Smooth muscle cell (in vitro differentiated cells): ENCODE measurements at regions not wholly inside any gene's neighbourhood (a gene's known extent, or its start where the extent isn't known, plus 50 kb on each side); places are given as distances from the start of the nearest gene placed in this dataset.

ENCODE experiments used
- DNase-seq: peaks from one replicate; lab custom pipeline; 2025; ENCODE audit not compliant: unreplicated experiment; lab: John Stamatoyannopoulos, UW
- H2AFZ ChIP-seq: fragments of 200-600 bp; sonication (generic); 2 replicates; pipeline ENCODE4 v1.6.0; 2016; ENCODE audit warnings: antibody characterized with exemption, low read depth, mild to moderate bottlenecking
- H3F3A ChIP-seq: fragments of 200-600 bp; sonication (generic); 2 replicates; pipeline ENCODE4 v1.6.0; 2017; ENCODE audit warnings: antibody characterized with exemption, low read depth
- H3K27ac ChIP-seq: fragments of 200-600 bp; sonication (generic); 2 replicates; pipeline ENCODE4 v1.5.1; 2016; ENCODE audit warnings: low read depth, mild to moderate bottlenecking
- H3K27me3 ChIP-seq: fragments of 200-600 bp; sonication (generic); 2 replicates; pipeline ENCODE4 v1.6.1; 2016; ENCODE audit warnings: low read depth, mild to moderate bottlenecking
- H3K36me3 ChIP-seq: fragments of 200-600 bp; sonication (generic); 2 replicates; pipeline ENCODE4 v1.5.1; 2016; ENCODE audit warnings: low read depth
- H3K4me1 ChIP-seq: fragments of 200-600 bp; sonication (generic); 2 replicates; pipeline ENCODE4 v1.5.1; 2016; ENCODE audit warnings: low read depth
- H3K4me2 ChIP-seq: fragments of 200-600 bp; sonication (generic); 2 replicates; pipeline ENCODE4 v1.6.0; 2016; ENCODE audit warnings: mild to moderate bottlenecking
- H3K4me3 ChIP-seq: fragments of 200-600 bp; sonication (generic); 2 replicates; pipeline ENCODE4 v1.5.1; 2016; ENCODE audit warnings: mild to moderate bottlenecking
- H3K79me2 ChIP-seq: fragments of 200-600 bp; sonication (generic); 2 replicates; pipeline ENCODE4 v1.6.0; 2016; ENCODE audit warnings: low read depth, mild to moderate bottlenecking
- H3K9ac ChIP-seq: fragments of 200-600 bp; sonication (generic); 2 replicates; pipeline ENCODE4 v1.6.0; 2016; ENCODE audit warnings: low read depth
- H3K9me3 ChIP-seq: fragments of 200-600 bp; sonication (generic); replicated peaks from 2 replicates; pipeline ENCODE4 v1.5.1; 2016; ENCODE audit warnings: low read depth
- H4K20me1 ChIP-seq: fragments of 200-600 bp; sonication (generic); 2 replicates; pipeline ENCODE4 v1.6.0; 2016; ENCODE audit warnings: low read depth
- WGBS: methylation state at CpG from one replicate; pipeline ENCODE4 v1.1.7; 2016; ENCODE audit warnings: low lambda C conversion rate; 5-methylcytosine and 5-hydroxymethylcytosine counted together
- TF ChIP-seq, protein P1 (sequence below): fragments of 200-600 bp; sonication (generic); IDR thresholded peaks from 2 replicates; pipeline ENCODE4 v1.5.1; 2017; ENCODE audit warnings: borderline replicate concordance, mild to moderate bottlenecking, antibody characterized with exemption; ENCODE audit not compliant: insufficient read depth, poor library complexity, severe bottlenecking

DNA sequence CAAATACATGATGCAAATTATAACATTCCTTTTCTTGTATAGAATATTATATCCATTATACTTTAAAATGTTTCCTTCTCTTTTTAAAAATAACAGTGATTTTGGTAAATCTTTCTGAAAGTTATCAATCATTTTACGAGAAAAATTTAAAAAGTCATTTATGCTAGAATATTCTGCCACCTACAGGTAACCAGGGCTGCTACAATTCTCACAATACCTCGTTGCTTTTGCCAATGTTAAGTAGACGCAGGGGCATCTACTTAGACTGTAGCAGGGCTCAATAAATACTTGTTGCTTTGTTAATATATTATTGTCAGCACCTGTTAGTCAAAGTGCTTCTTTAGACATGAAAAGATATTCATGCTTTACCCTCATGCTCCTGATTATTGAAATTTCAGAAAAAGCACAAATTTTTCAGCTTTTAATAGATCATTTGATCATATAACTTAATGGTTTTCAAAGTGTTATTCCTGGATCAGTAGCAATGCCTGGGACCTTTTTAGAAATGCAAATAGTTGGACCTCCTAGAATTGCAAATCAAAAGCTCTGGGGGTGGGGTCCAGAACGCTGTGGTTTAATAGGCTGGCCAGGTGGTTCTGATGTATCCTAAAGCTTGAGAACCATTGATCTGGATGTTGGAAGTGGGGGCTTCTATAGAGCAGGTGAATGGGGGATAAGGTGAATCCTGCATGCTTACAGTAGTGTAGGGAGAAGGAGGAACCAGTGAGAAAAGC, 223.6 kb upstream of the PDZRN3 start:
- Histone ChIP-seq H3K4me1 (peaks cover 3% of the 10 kb centered on the region), H3K79me2 (no peaks in the 10 kb centered on the region), H3K27me3 (no peaks in the 10 kb centered on the region), H3K4me3 (no peak overlapping the region), H4K20me1 (no peaks in the 10 kb centered on the region), H3K9ac (no peak overlapping the region), H3K9me3 (no peaks in the 10 kb centered on the region), H3F3A (no peaks in the 10 kb centered on the region), H3K4me2 (peak overlapping the region; percentile 18), H2AFZ (no peak overlapping the region), H3K27ac (no peak overlapping the region), H3K36me3 (no peaks in the 10 kb centered on the region)
- TF ChIP-seq, protein P1, sequence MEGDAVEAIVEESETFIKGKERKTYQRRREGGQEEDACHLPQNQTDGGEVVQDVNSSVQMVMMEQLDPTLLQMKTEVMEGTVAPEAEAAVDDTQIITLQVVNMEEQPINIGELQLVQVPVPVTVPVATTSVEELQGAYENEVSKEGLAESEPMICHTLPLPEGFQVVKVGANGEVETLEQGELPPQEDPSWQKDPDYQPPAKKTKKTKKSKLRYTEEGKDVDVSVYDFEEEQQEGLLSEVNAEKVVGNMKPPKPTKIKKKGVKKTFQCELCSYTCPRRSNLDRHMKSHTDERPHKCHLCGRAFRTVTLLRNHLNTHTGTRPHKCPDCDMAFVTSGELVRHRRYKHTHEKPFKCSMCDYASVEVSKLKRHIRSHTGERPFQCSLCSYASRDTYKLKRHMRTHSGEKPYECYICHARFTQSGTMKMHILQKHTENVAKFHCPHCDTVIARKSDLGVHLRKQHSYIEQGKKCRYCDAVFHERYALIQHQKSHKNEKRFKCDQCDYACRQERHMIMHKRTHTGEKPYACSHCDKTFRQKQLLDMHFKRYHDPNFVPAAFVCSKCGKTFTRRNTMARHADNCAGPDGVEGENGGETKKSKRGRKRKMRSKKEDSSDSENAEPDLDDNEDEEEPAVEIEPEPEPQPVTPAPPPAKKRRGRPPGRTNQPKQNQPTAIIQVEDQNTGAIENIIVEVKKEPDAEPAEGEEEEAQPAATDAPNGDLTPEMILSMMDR = peak; percentile 86
- no peak for DNase-seq
- WGBS = 26% methylated on average over 4 of the region's 4 CpGs

DNA sequence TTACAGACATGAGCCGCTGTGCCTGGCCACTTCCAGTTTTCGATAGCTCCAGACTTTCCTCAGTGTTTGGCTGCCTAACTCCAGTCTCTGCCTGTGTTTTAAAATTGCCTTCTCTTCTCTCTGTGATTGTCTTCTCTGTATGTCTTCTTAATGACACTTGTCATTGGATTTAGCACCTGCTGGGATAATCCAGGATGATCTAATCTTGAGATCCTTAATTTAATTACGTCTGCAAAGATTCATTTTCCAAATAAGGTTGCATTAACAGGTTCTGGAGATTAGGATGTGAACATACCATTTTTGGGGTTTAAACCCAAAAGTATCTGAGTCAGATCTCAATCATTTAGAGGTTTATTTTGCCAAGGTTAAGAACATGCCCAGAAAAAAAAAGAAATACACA, 222.2 kb upstream of the PDZRN3 start:
- H3K36me3 ChIP-seq = no peaks in the 10 kb centered on the region
- no peaks in the 10 kb centered on the region for H3F3A ChIP-seq
- H3K9me3 ChIP-seq = no peaks in the 10 kb centered on the region
- H3K4me1 ChIP-seq = peaks cover 3% of the 10 kb centered on the region
- TF ChIP-seq, protein P1 = no peak
- H3K4me2 ChIP-seq = no peak overlapping the region
- H3K9ac ChIP-seq = no peak overlapping the region
- no peak for DNase-seq
- H3K27me3 ChIP-seq = no peaks in the 10 kb centered on the region
- no peaks in the 10 kb centered on the region for H4K20me1 ChIP-seq
- H3K4me3 ChIP-seq = no peak overlapping the region
- H3K79me2 ChIP-seq = no peaks in the 10 kb centered on the region
- 89% methylated on average over 3 of the region's 3 CpGs for WGBS
- H2AFZ ChIP-seq = no peak overlapping the region
- H3K27ac ChIP-seq = no peak overlapping the region

DNA sequence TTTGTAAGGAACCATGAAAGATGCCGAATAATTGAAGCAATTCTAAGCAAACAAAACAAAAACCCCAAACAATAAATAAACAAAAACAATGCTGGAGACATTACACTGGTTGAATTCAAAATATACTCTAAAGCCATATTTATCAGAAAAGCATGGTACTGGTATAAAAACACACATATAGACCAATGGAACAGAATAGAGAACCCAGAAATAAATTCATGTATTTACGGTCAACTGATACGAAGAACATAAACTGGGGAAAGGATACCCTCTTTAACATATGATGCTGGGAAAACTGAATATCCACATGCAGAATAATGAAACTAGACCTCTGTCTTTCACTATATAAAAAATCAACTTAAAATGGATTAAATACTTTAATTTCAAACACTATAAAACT, 214.3 kb upstream of the PDZRN3 start:
- H3K9ac ChIP-seq = no peak overlapping the region

More for the DNA sequence above, 214.3 kb upstream of the PDZRN3 start:
- H3K27me3 ChIP-seq = no peaks in the 10 kb centered on the region
- no peak for DNase-seq
- TF ChIP-seq, protein P1 = no peak
- peaks cover 6% of the 10 kb centered on the region for H3K36me3 ChIP-seq
- peaks cover 16% of the 10 kb centered on the region for H3K9me3 ChIP-seq
- no peaks in the 10 kb centered on the region for H3K79me2 ChIP-seq
- WGBS = 93% methylated on average over 3 of the region's 3 CpGs
- no peaks in the 10 kb centered on the region for H3K4me1 ChIP-seq
- no peak overlapping the region for H2AFZ ChIP-seq
- no peak overlapping the region for H3K4me2 ChIP-seq
- no peaks in the 10 kb centered on the region for H4K20me1 ChIP-seq
- no peak overlapping the region for H3K27ac ChIP-seq
- H3K4me3 ChIP-seq = no peak overlapping the region
- no peaks in the 10 kb centered on the region for H3F3A ChIP-seq
